Transverse colon (tissue), 4 donors: ENCODE measurements at regions not wholly inside any gene's neighbourhood (a gene's known extent, or its start where the extent isn't known, plus 50 kb on each side); places are given as distances from the start of the nearest gene placed in this dataset.

ENCODE experiments used
- EP300 ChIP-seq: sonication (generic); formaldehyde crosslinking; IDR thresholded peaks from one replicate; pipeline ENCODE4 v1.6.1; 2017; ENCODE audit warnings: antibody characterized with exemption, low read depth
- POLR2AphosphoS5 ChIP-seq, 3 donors: sonication (generic); formaldehyde crosslinking; IDR thresholded peaks; one replicate each; pipeline ENCODE4 v1.6.1; 2016; ENCODE audit warnings: antibody characterized with exemption in 3 of 3
- TF ChIP-seq, protein P1 (sequence below), 5 experiments: fragments of 200-600 bp in 3 of 5; fragments of 450-650 bp in 2 of 5; sonication (generic) in 3 of 5; IDR thresholded peaks; 1 replicate in 2 of 5; 2 replicates in 3 of 5; pipeline ENCODE4 v1.5.1; 2016 to 2017; ENCODE audit warnings: antibody characterized with exemption in 5 of 5, inconsistent platforms in 3 of 5, mild to moderate bottlenecking in 2 of 5, moderate library complexity in 1 of 5

DNA sequence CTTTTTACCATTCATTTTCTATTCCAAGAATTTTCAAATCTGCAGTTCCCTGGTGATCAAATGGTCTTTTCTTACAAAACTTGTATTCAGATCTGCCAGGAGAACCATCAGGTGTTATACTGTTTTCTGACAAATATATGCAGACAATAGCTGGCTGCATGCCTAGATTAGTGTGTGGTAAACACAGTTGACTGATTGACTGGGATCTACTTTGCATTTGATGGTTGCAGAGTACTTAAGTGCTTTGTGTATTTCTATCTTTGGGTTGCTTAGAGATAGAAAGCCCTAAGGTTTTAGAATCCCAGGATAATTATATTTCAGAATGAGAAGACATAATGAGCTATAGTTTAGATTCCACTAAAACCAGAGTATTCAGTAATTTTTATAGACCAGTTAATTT, 102.0 kb upstream of the CHODL start:
- TF ChIP-seq, protein P1, sequence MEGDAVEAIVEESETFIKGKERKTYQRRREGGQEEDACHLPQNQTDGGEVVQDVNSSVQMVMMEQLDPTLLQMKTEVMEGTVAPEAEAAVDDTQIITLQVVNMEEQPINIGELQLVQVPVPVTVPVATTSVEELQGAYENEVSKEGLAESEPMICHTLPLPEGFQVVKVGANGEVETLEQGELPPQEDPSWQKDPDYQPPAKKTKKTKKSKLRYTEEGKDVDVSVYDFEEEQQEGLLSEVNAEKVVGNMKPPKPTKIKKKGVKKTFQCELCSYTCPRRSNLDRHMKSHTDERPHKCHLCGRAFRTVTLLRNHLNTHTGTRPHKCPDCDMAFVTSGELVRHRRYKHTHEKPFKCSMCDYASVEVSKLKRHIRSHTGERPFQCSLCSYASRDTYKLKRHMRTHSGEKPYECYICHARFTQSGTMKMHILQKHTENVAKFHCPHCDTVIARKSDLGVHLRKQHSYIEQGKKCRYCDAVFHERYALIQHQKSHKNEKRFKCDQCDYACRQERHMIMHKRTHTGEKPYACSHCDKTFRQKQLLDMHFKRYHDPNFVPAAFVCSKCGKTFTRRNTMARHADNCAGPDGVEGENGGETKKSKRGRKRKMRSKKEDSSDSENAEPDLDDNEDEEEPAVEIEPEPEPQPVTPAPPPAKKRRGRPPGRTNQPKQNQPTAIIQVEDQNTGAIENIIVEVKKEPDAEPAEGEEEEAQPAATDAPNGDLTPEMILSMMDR (IDR thresholded peaks at IDR 0.05): no peak
- TF ChIP-seq POLR2AphosphoS5 (IDR thresholded peaks at IDR 0.05): no peak
- TF ChIP-seq EP300: no peak
